ENCODE measurements at regions not wholly inside any gene's neighbourhood (a gene's known extent, or its start where the extent isn't known, plus 50 kb on each side); places are given as distances from the start of the nearest gene placed in this dataset.
A peak's percentile ranks its signal among the peaks of the same experiment; 100 is the strongest.

- H3K27ac Mint-ChIP-seq (ENCODE audit: unreplicated experiment): no peak overlapping the region
- H3K36me3 Mint-ChIP-seq (ENCODE audit: low read depth): no peaks in the 10 kb centered on the region
These were observed 150.3 kb upstream of the VANGL1 start for GRCh38 chr1:115491298-115492018.

DNA sequence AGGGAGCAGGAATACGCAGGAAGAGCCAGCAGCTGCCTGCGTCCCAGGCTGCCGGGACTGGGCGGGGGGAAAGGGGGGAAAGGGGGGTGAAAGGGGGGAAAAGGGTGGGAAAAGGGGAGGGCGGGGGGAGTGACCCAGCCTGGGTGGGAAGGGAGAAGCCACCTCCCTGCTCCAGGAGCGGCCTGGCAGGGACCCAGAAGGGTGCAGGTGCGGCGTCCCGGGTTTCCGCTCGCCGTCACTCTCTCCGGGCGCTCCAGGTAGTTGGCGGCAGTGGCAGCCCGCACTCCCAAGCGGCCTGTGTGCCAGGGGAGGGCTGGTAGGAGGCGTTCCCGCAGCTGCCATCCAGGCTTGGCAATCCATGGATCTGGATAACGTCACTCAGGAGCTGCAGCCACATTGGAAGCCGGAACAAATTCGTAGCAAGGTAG is 141.0 kb upstream of the NGF start:
- Mint-ChIP-seq H3K9me3 (ENCODE audit: low read depth) (no peaks in the 10 kb centered on the region), H3K4me1 (ENCODE audit: low read depth) (no peaks in the 10 kb centered on the region), H3K27me3 (ENCODE audit: low read depth) (no peaks in the 10 kb centered on the region), H3K36me3 (ENCODE audit: low read depth) (no peaks in the 10 kb centered on the region), H3K27ac (ENCODE audit: unreplicated experiment) (no peak overlapping the region), H3K4me3 (ENCODE audit: unreplicated experiment) (no peak overlapping the region)
- no peak for DNase-seq (ENCODE audit: low spot score)
- TF ChIP-seq, protein P1, sequence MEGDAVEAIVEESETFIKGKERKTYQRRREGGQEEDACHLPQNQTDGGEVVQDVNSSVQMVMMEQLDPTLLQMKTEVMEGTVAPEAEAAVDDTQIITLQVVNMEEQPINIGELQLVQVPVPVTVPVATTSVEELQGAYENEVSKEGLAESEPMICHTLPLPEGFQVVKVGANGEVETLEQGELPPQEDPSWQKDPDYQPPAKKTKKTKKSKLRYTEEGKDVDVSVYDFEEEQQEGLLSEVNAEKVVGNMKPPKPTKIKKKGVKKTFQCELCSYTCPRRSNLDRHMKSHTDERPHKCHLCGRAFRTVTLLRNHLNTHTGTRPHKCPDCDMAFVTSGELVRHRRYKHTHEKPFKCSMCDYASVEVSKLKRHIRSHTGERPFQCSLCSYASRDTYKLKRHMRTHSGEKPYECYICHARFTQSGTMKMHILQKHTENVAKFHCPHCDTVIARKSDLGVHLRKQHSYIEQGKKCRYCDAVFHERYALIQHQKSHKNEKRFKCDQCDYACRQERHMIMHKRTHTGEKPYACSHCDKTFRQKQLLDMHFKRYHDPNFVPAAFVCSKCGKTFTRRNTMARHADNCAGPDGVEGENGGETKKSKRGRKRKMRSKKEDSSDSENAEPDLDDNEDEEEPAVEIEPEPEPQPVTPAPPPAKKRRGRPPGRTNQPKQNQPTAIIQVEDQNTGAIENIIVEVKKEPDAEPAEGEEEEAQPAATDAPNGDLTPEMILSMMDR (IDR thresholded peaks at IDR 0.05): no peak

More at GRCh38 chr1:115491298-115492018, 150.3 kb upstream of the VANGL1 start:
- H3K27me3 Mint-ChIP-seq (ENCODE audit: low read depth): no peaks in the 10 kb centered on the region
- TF ChIP-seq, protein P1 (IDR thresholded peaks at IDR 0.05): no peak
- peaks cover 6% of the 10 kb centered on the region for H3K9me3 Mint-ChIP-seq (ENCODE audit: low read depth)
- DNase-seq (ENCODE audit: low spot score): no peak
- H3K4me1 Mint-ChIP-seq (ENCODE audit: low read depth): peaks cover 28% of the 10 kb centered on the region
- H3K4me3 Mint-ChIP-seq (ENCODE audit: unreplicated experiment): no peak overlapping the region

- no peak for DNase-seq (ENCODE audit: low spot score)
- Mint-ChIP-seq H3K4me1 (ENCODE audit: low read depth) (no peaks in the 10 kb centered on the region), H3K4me3 (ENCODE audit: unreplicated experiment) (no peak overlapping the region), H3K9me3 (ENCODE audit: low read depth) (no peaks in the 10 kb centered on the region), H3K36me3 (ENCODE audit: low read depth) (no peaks in the 10 kb centered on the region), H3K27me3 (ENCODE audit: low read depth) (no peaks in the 10 kb centered on the region), H3K27ac (ENCODE audit: unreplicated experiment) (no peak overlapping the region)
- TF ChIP-seq, protein P1 (IDR thresholded peaks at IDR 0.05): no peak
These were observed 139.0 kb upstream of the NGF start for GRCh38 chr1:115477071-115477470.

DNA sequence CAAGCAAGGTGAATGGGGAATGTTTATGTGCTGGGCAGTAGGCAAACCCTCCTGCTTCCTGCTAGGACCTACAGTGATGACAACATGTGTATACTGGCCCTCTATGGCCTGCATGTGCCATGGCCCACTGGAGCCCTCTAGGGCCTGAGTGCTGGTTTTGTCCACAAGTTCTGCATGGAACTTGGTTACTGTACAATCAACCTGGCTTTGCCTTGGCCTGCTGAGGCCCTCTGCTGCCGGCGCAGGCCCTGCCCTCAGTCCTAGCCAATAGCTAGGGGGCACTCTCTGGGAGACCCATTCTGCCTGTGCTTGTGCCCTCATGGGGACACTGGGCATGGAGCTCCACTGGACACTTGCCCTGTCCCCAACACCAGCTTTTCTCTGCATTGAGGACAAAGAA is 138.6 kb upstream of the NGF start:
- no peak overlapping the region for H3K27ac Mint-ChIP-seq (ENCODE audit: unreplicated experiment)
- no peaks in the 10 kb centered on the region for H3K4me1 Mint-ChIP-seq (ENCODE audit: low read depth)
- no peak overlapping the region for H3K4me3 Mint-ChIP-seq (ENCODE audit: unreplicated experiment)
- H3K27me3 Mint-ChIP-seq (ENCODE audit: low read depth): no peaks in the 10 kb centered on the region
- H3K36me3 Mint-ChIP-seq (ENCODE audit: low read depth): no peaks in the 10 kb centered on the region
- TF ChIP-seq, protein P1 (IDR thresholded peaks at IDR 0.05): peak; percentile 52
- no peak for DNase-seq (ENCODE audit: low spot score)
- no peaks in the 10 kb centered on the region for H3K9me3 Mint-ChIP-seq (ENCODE audit: low read depth)

- Mint-ChIP-seq H3K4me1 (ENCODE audit: low read depth) (peaks cover under 1% of the 10 kb centered on the region), H3K4me3 (ENCODE audit: unreplicated experiment) (no peak overlapping the region), H3K9me3 (ENCODE audit: low read depth) (no peaks in the 10 kb centered on the region), H3K36me3 (ENCODE audit: low read depth) (no peaks in the 10 kb centered on the region), H3K27ac (ENCODE audit: unreplicated experiment) (no peak overlapping the region), H3K27me3 (ENCODE audit: low read depth) (no peaks in the 10 kb centered on the region)
- no peak for DNase-seq (ENCODE audit: low spot score)
- TF ChIP-seq, protein P1 (IDR thresholded peaks at IDR 0.05): no peak
These were observed 137.9 kb upstream of the NGF start for GRCh38 chr1:115475901-115476300.
